H9 (cell line): ENCODE measurements at regions not wholly inside any gene's neighbourhood (a gene's known extent, or its start where the extent isn't known, plus 50 kb on each side); places are given as distances from the start of the nearest gene placed in this dataset.

Source experiments
- DNase-seq: peaks from one replicate; pipeline ENCODE4 v3.0.0-alpha.2; 2017
- H2AFZ ChIP-seq: one replicate; pipeline ENCODE4 v1.6.1; 2013; ENCODE audit warnings: mild to moderate bottlenecking, low read length, control low read depth, moderate library complexity
- H2AK5ac ChIP-seq: 2 replicates; pipeline ENCODE4 v1.6.1; 2013; ENCODE audit warnings: low read length, control low read depth, mixed read lengths; ENCODE audit not compliant: insufficient read length
- H2BK120ac ChIP-seq: one replicate; pipeline ENCODE4 v1.6.1; 2013; ENCODE audit warnings: low read depth, mild to moderate bottlenecking, low read length, control low read depth, inconsistent platforms; ENCODE audit not compliant: poor library complexity, severe bottlenecking
- H2BK12ac ChIP-seq: 2 replicates; pipeline ENCODE4 v1.6.1; 2013; ENCODE audit warnings: low read length, control low read depth, mixed read lengths, low read depth; ENCODE audit not compliant: insufficient read length
- H2BK15ac ChIP-seq: 2 replicates; pipeline ENCODE4 v1.6.1; 2013; ENCODE audit warnings: low read depth, low read length, control low read depth
- H2BK20ac ChIP-seq: one replicate; pipeline ENCODE4 v1.6.1; 2013; ENCODE audit warnings: low read depth, mild to moderate bottlenecking, low read length, control low read depth, inconsistent platforms; ENCODE audit not compliant: poor library complexity, severe bottlenecking
- H2BK5ac ChIP-seq: 2 replicates; pipeline ENCODE4 v1.6.1; 2013; ENCODE audit warnings: low read length, control low read depth, mixed read lengths; ENCODE audit not compliant: insufficient read length
- H3K14ac ChIP-seq: 2 replicates; pipeline ENCODE4 v1.6.1; 2013; ENCODE audit warnings: low read length, control low read depth; ENCODE audit not compliant: insufficient read depth
- H3K18ac ChIP-seq: 2 replicates; pipeline ENCODE4 v1.6.1; 2013; ENCODE audit warnings: low read depth, mild to moderate bottlenecking, mixed read lengths, low read length, control low read depth; ENCODE audit not compliant: insufficient read length
- H3K23ac ChIP-seq: 2 replicates; pipeline ENCODE4 v1.6.1; 2013; ENCODE audit warnings: low read length, control low read depth, mixed read lengths, low read depth; ENCODE audit not compliant: insufficient read length
- H3K23me2 ChIP-seq: 2 replicates; pipeline ENCODE4 v1.6.1; 2013; ENCODE audit warnings: low read depth, mild to moderate bottlenecking, mixed read lengths, low read length, control low read depth; ENCODE audit not compliant: insufficient read length, poor library complexity, severe bottlenecking
- H3K27ac ChIP-seq: 2 replicates; pipeline ENCODE4 v1.5.1; 2013; ENCODE audit warnings: low read length, control low read depth, mixed read lengths, low read depth; ENCODE audit not compliant: insufficient read length
- H3K27me3 ChIP-seq: 2 replicates; pipeline ENCODE4 v1.6.1; 2013; ENCODE audit warnings: low read length, control low read depth, inconsistent platforms; ENCODE audit not compliant: insufficient read depth
- H3K4ac ChIP-seq: 2 replicates; pipeline ENCODE4 v1.6.1; 2013; ENCODE audit warnings: low read depth, mild to moderate bottlenecking, control low read depth, inconsistent platforms, low read length, moderate library complexity
- H3K4me1 ChIP-seq: 2 replicates; pipeline ENCODE4 v1.6.1; 2013; ENCODE audit warnings: low read length, control low read depth, inconsistent platforms; ENCODE audit not compliant: insufficient read depth
- H3K4me2 ChIP-seq: 2 replicates; pipeline ENCODE4 v1.6.1; 2013; ENCODE audit warnings: low read length, control low read depth, mixed read lengths; ENCODE audit not compliant: insufficient read length, insufficient read depth
- H3K56ac ChIP-seq: 2 replicates; pipeline ENCODE4 v1.6.1; 2013; ENCODE audit warnings: low read depth, mild to moderate bottlenecking, mixed read lengths, low read length, control low read depth; ENCODE audit not compliant: insufficient read length
- H3K79me1 ChIP-seq: 2 replicates; pipeline ENCODE4 v1.6.1; 2013; ENCODE audit warnings: low read depth, mild to moderate bottlenecking, moderate library complexity, low read length, control low read depth, inconsistent platforms; ENCODE audit not compliant: insufficient read depth, poor library complexity, severe bottlenecking
- H3K79me2 ChIP-seq: 2 replicates; pipeline ENCODE4 v1.6.1; 2013; ENCODE audit warnings: low read length, control low read depth, inconsistent platforms; ENCODE audit not compliant: insufficient read depth
- H3K9ac ChIP-seq: 2 replicates; pipeline ENCODE4 v1.6.1; 2013; ENCODE audit warnings: low read length, control low read depth, mixed read lengths; ENCODE audit not compliant: insufficient read length; ENCODE audit errors: extremely low read depth
- H3K9me3 ChIP-seq: one replicate; pipeline ENCODE4 v1.6.1; 2013; ENCODE audit warnings: low read depth, low read length, inconsistent platforms; ENCODE audit not compliant: control insufficient read depth
- H3T11ph ChIP-seq: one replicate; pipeline ENCODE4 v1.6.1; 2013; ENCODE audit warnings: mild to moderate bottlenecking, low read length, control low read depth, inconsistent platforms
- H4K20me1 ChIP-seq: one replicate; pipeline ENCODE4 v1.6.1; 2013; ENCODE audit not compliant: control insufficient read depth, insufficient read length, insufficient read depth
- H4K5ac ChIP-seq: 2 replicates; pipeline ENCODE4 v1.6.1; 2013; ENCODE audit warnings: low read depth, mild to moderate bottlenecking, mixed read lengths, low read length, control low read depth; ENCODE audit not compliant: insufficient read length
- H4K8ac ChIP-seq: replicated peaks from 2 replicates; pipeline ENCODE4 v1.6.1; 2013; ENCODE audit warnings: low read length, control low read depth, mixed read lengths, low read depth; ENCODE audit not compliant: insufficient read length
- H4K91ac ChIP-seq: 2 replicates; pipeline ENCODE4 v1.6.1; 2013; ENCODE audit warnings: low read depth, mild to moderate bottlenecking, moderate library complexity, mixed read lengths, low read length, control low read depth; ENCODE audit not compliant: insufficient read length
- H3K27ac Mint-ChIP-seq, 3 experiments: 2 replicates in 2 of 3; 3 replicates in 1 of 3; pipeline ENCODE4 v1.8.0; 2020 to 2021; ENCODE audit warnings: mixed read lengths in 3 of 3, mild to moderate bottlenecking in 1 of 3, moderate library complexity in 1 of 3
- H3K27me3 Mint-ChIP-seq: 2 replicates; pipeline ENCODE4 v1.8.0; 2021; ENCODE audit warnings: low read depth, mild to moderate bottlenecking, moderate library complexity, mixed read lengths
- H3K36me3 Mint-ChIP-seq, 3 experiments: 2 replicates in 2 of 3; 3 replicates in 1 of 3; pipeline ENCODE4 v1.8.0; 2020 to 2021; ENCODE audit warnings: low read depth in 3 of 3, mixed read lengths in 3 of 3; ENCODE audit not compliant: insufficient read depth in 1 of 3
- H3K4me1 Mint-ChIP-seq, 2 experiments: 2 replicates each; pipeline ENCODE4 v1.8.0; 2020; ENCODE audit warnings: mixed read lengths in 2 of 2
- H3K4me3 Mint-ChIP-seq, 2 experiments: 2 replicates in 1 of 2; 3 replicates in 1 of 2; pipeline ENCODE4 v1.8.0; 2020 to 2021; ENCODE audit warnings: mild to moderate bottlenecking in 2 of 2, mixed read lengths in 2 of 2, moderate library complexity in 1 of 2
- H3K9me3 Mint-ChIP-seq, 2 experiments: 2 replicates in 1 of 2; 3 replicates in 1 of 2; pipeline ENCODE4 v1.8.0; 2020; ENCODE audit warnings: mild to moderate bottlenecking in 2 of 2, mixed read lengths in 2 of 2, moderate library complexity in 1 of 2
- WGBS: extraction: QIAGEN DNeasy Blood & Tissue Kit; methylation state at CpG from one replicate; pipeline ENCODE4 v1.1.7; 2013; ENCODE audit warnings: missing lambda C conversion rate, low lambda C conversion rate, mixed read lengths; ENCODE audit not compliant: insufficient read length; ENCODE audit errors: extremely low coverage; 5-methylcytosine and 5-hydroxymethylcytosine counted together
- TF ChIP-seq, protein P1 (sequence below): fragments of 200-600 bp; sonication (generic); conservative IDR thresholded peaks from 3 replicates; pipeline ENCODE4 v1.8.0; 2021; ENCODE audit warnings: antibody characterized with exemption, mild to moderate bottlenecking

DNA sequence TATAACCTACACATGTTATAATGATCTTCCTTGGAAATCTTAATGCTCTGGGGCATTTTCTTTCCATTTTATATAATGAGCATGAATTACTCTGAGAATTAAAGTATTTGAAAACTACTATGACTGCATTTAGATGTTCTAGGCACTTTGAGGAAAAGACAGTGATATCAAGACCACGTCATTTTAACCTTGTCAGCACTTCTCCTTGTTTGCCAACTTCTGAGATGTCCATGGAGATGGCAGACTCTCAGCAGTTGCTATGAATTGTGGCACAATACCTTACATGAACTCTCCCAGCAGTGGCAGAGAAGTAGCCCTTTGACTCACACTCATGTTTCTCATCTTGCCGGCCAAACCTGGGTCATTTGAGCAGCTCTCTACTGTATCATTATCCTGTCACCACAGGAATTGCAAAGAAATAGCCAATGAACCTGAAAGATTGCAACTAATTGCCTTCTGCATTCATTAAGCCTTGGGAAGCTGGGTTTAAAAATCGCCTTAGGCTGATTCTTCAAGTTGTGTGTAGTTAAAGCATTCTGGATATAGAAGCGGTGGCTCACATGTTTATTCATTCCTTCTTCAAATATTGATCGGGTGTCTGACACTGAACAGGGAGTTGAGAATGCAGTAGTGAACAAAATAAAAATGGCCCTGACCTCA lies 272.2 kb upstream of the CFAP20DC start:
- H3K23me2 ChIP-seq, result no peaks in the 10 kb centered on the region
- no peak overlapping the region for H2BK120ac ChIP-seq
- no peak overlapping the region for H2BK15ac ChIP-seq
- H4K20me1 ChIP-seq, result no peaks in the 10 kb centered on the region
- H3K4ac ChIP-seq, result no peak overlapping the region
- no peak overlapping the region for H2AFZ ChIP-seq
- no peak overlapping the region for H3K9ac ChIP-seq
- H3K27ac Mint-ChIP-seq, result no peak overlapping the region
- no peak overlapping the region for H3K14ac ChIP-seq
- no peak overlapping the region for H4K8ac ChIP-seq
- DNase-seq, result no peak
- no peak overlapping the region for H2BK12ac ChIP-seq
- H3K4me1 Mint-ChIP-seq, result peaks cover 3 to 7% of the 10 kb centered on the region in 2 experiments; a peak in 3 of 4 replicates
- H3K56ac ChIP-seq, result no peak overlapping the region
- no peaks in the 10 kb centered on the region for H3K79me2 ChIP-seq
- no peak overlapping the region for H3K23ac ChIP-seq
- H3K27me3 Mint-ChIP-seq, result no peaks in the 10 kb centered on the region
- H3K36me3 Mint-ChIP-seq, result no peaks in the 10 kb centered on the region; a peak in 1 of 7 replicates
- H3T11ph ChIP-seq, result no peak overlapping the region
- no peak overlapping the region for H2BK20ac ChIP-seq
- no peak overlapping the region for H3K27ac ChIP-seq
- H3K4me1 ChIP-seq, result no peaks in the 10 kb centered on the region
- H2AK5ac ChIP-seq, result no peak overlapping the region
- H4K91ac ChIP-seq, result no peak overlapping the region
- H3K9me3 Mint-ChIP-seq, result no peaks in the 10 kb centered on the region
- no peaks in the 10 kb centered on the region for H3K27me3 ChIP-seq
- no peak overlapping the region for H4K5ac ChIP-seq
- no peak overlapping the region for H3K4me3 Mint-ChIP-seq
- no peaks in the 10 kb centered on the region for H3K79me1 ChIP-seq
- H3K4me2 ChIP-seq, result no peak overlapping the region
- TF ChIP-seq, protein P1, sequence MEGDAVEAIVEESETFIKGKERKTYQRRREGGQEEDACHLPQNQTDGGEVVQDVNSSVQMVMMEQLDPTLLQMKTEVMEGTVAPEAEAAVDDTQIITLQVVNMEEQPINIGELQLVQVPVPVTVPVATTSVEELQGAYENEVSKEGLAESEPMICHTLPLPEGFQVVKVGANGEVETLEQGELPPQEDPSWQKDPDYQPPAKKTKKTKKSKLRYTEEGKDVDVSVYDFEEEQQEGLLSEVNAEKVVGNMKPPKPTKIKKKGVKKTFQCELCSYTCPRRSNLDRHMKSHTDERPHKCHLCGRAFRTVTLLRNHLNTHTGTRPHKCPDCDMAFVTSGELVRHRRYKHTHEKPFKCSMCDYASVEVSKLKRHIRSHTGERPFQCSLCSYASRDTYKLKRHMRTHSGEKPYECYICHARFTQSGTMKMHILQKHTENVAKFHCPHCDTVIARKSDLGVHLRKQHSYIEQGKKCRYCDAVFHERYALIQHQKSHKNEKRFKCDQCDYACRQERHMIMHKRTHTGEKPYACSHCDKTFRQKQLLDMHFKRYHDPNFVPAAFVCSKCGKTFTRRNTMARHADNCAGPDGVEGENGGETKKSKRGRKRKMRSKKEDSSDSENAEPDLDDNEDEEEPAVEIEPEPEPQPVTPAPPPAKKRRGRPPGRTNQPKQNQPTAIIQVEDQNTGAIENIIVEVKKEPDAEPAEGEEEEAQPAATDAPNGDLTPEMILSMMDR, result no peak
- no peaks in the 10 kb centered on the region for H3K9me3 ChIP-seq
- H3K18ac ChIP-seq, result no peak overlapping the region
- no peak overlapping the region for H2BK5ac ChIP-seq
- WGBS, result no CpG with 5 or more reads among the region's 5 CpGs
